Neuronal stem cell (in vitro differentiated cells): ENCODE measurements at regions not wholly inside any gene's neighbourhood (a gene's known extent, or its start where the extent isn't known, plus 50 kb on each side); places are given as distances from the start of the nearest gene placed in this dataset.

ENCODE experiments used
- DNase-seq: peaks from one replicate; pipeline ENCODE4 v3.0.0-alpha.2; 2013; ENCODE audit warnings: low spot score
- H2AFZ ChIP-seq: one replicate; pipeline ENCODE4 v1.6.1; 2013; ENCODE audit warnings: mild to moderate bottlenecking, low read length, inconsistent platforms
- H2AK5ac ChIP-seq: 2 replicates; pipeline ENCODE4 v1.6.1; 2013; ENCODE audit warnings: low read depth, mild to moderate bottlenecking, inconsistent platforms, low read length, moderate library complexity, mixed read lengths
- H2BK120ac ChIP-seq: 2 replicates; pipeline ENCODE4 v1.6.1; 2013; ENCODE audit warnings: low read depth, mild to moderate bottlenecking, inconsistent platforms, low read length, moderate library complexity, mixed read lengths
- H2BK12ac ChIP-seq: one replicate; pipeline ENCODE4 v1.6.1; 2013; ENCODE audit warnings: low read length, inconsistent platforms
- H2BK15ac ChIP-seq: 2 replicates; pipeline ENCODE4 v1.6.1; 2013; ENCODE audit warnings: mild to moderate bottlenecking, low read length, inconsistent platforms, mixed read lengths
- H2BK5ac ChIP-seq: one replicate; pipeline ENCODE4 v1.6.1; 2013; ENCODE audit warnings: inconsistent platforms, mild to moderate bottlenecking, low read length, moderate library complexity
- H3K14ac ChIP-seq: one replicate; pipeline ENCODE4 v1.6.1; 2013; ENCODE audit warnings: low read length, inconsistent platforms
- H3K18ac ChIP-seq: 2 replicates; pipeline ENCODE4 v1.6.1; 2013; ENCODE audit warnings: low read length, inconsistent platforms
- H3K23ac ChIP-seq: 2 replicates; pipeline ENCODE4 v1.6.1; 2013; ENCODE audit warnings: low read depth, mild to moderate bottlenecking, mixed read lengths, low read length, inconsistent platforms; ENCODE audit not compliant: poor library complexity
- H3K27ac ChIP-seq: replicated peaks from 3 replicates; pipeline ENCODE4 v1.5.1; 2013; ENCODE audit warnings: low read length, inconsistent platforms
- H3K27me3 ChIP-seq, 3 experiments: 2 replicates each; pipeline ENCODE4 v1.6.1; 2013; ENCODE audit warnings: low read length in 3 of 3, mild to moderate bottlenecking in 2 of 3, inconsistent platforms in 1 of 3, low read depth in 1 of 3, mixed read lengths in 1 of 3, moderate library complexity in 1 of 3; ENCODE audit not compliant: control insufficient read depth in 3 of 3, insufficient read depth in 3 of 3
- H3K36me3 ChIP-seq, 2 donors: replicated peaks in 1 of 2; 2 replicates each; pipeline ENCODE4 v1.6.1; 2013; ENCODE audit warnings: low read length in 2 of 2; ENCODE audit not compliant: control insufficient read depth in 2 of 2, insufficient read depth in 2 of 2
- H3K4ac ChIP-seq: 2 replicates; pipeline ENCODE4 v1.6.1; 2013; ENCODE audit warnings: inconsistent platforms, mild to moderate bottlenecking, low read length, moderate library complexity
- H3K4me1 ChIP-seq, 2 donors: 1 replicate in 1 of 2; 2 replicates in 1 of 2; pipeline ENCODE4 v1.6.1; 2013; ENCODE audit warnings: low read length in 2 of 2, low read depth in 1 of 2; ENCODE audit not compliant: control insufficient read depth in 2 of 2, insufficient read depth in 1 of 2
- H3K4me2 ChIP-seq: one replicate; pipeline ENCODE4 v1.6.1; 2013; ENCODE audit warnings: mild to moderate bottlenecking, low read length, inconsistent platforms; ENCODE audit not compliant: insufficient read depth, poor library complexity, severe bottlenecking
- H3K4me3 ChIP-seq, 2 donors: 2 replicates each; pipeline ENCODE4 v1.5.1; 2013; ENCODE audit warnings: low read length in 2 of 2, mild to moderate bottlenecking in 2 of 2, inconsistent platforms in 1 of 2, moderate library complexity in 1 of 2
- H3K79me1 ChIP-seq: one replicate; pipeline ENCODE4 v1.6.1; 2013; ENCODE audit warnings: low read depth, mild to moderate bottlenecking, inconsistent platforms, low read length, moderate library complexity
- H3K9ac ChIP-seq: one replicate; pipeline ENCODE4 v1.6.1; 2013; ENCODE audit warnings: mild to moderate bottlenecking, low read depth, low read length, inconsistent platforms; ENCODE audit not compliant: poor library complexity
- H3K9me3 ChIP-seq, 2 donors: replicated peaks in 1 of 2; 2 replicates each; pipeline versions ENCODE3 to v1.6.1; 2013; ENCODE audit warnings: low read length in 2 of 2, mild to moderate bottlenecking in 2 of 2, inconsistent platforms in 1 of 2, low read depth in 1 of 2, mixed read lengths in 1 of 2, moderate library complexity in 1 of 2; ENCODE audit not compliant: control insufficient read depth in 2 of 2, insufficient read depth in 1 of 2
- H4K8ac ChIP-seq: one replicate; pipeline ENCODE4 v1.6.1; 2013; ENCODE audit warnings: low read depth, mild to moderate bottlenecking, inconsistent platforms, low read length, moderate library complexity
- H4K91ac ChIP-seq: one replicate; pipeline ENCODE4 v1.6.1; 2013; ENCODE audit warnings: low read length, low read depth, mild to moderate bottlenecking, inconsistent platforms; ENCODE audit not compliant: poor library complexity
- WGBS, 2 donors: extraction: QIAGEN DNeasy Blood & Tissue Kit; methylation state at CpG; one replicate each; pipeline ENCODE4 v1.1.7; 2013; ENCODE audit warnings: missing lambda C conversion rate in 2 of 2, mixed read lengths in 1 of 2; ENCODE audit not compliant: insufficient read length in 2 of 2, insufficient replicate concordance in 1 of 2; ENCODE audit errors: extremely low coverage in 2 of 2; 5-methylcytosine and 5-hydroxymethylcytosine counted together

GRCh38 chr11:95557376-95557775 lies 232.2 kb downstream of the FAM76B start:
- Histone ChIP-seq H4K8ac (no peak overlapping the region), H3K79me1 (no peaks in the 10 kb centered on the region), H2AK5ac (no peak overlapping the region), H3K9me3 (no peaks in the 10 kb centered on the region), H2BK120ac (no peak overlapping the region), H3K4me2 (no peak overlapping the region), H3K4ac (no peak overlapping the region), H3K27me3 (peaks cover 0 to 16% (median 0%) of the 10 kb centered on the region in 3 experiments), H2BK15ac (no peak overlapping the region), H3K9ac (no peak overlapping the region), H3K23ac (no peak overlapping the region), H2AFZ (no peak overlapping the region), H3K36me3 (no peaks in the 10 kb centered on the region), H4K91ac (no peak overlapping the region), H2BK5ac (no peak overlapping the region), H3K18ac (no peak overlapping the region), H3K4me3 (no peak overlapping the region), H2BK12ac (no peak overlapping the region), H3K27ac (no peak overlapping the region), H3K4me1 (peaks cover 0 to 5% of the 10 kb centered on the region in 2 donors), H3K14ac (no peak overlapping the region)
- WGBS, 2 donors, result no CpG with 5 or more reads among the region's 1 CpG
- no peak for DNase-seq

- Histone ChIP-seq H2AK5ac (no peak overlapping the region), H2BK12ac (no peak overlapping the region), H3K4me2 (no peak overlapping the region), H2BK15ac (no peak overlapping the region), H3K4me3 (no peak overlapping the region), H4K8ac (no peak overlapping the region), H3K14ac (no peak overlapping the region), H3K9ac (no peak overlapping the region), H3K79me1 (no peaks in the 10 kb centered on the region), H4K91ac (no peak overlapping the region), H3K9me3 (no peaks in the 10 kb centered on the region), H3K36me3 (no peaks in the 10 kb centered on the region), H3K4ac (no peak overlapping the region), H3K23ac (no peak overlapping the region), H2AFZ (no peak overlapping the region), H3K18ac (no peak overlapping the region), H2BK5ac (no peak overlapping the region), H3K27ac (peak overlapping the region; percentile 83), H2BK120ac (no peak overlapping the region), H3K4me1 (peaks cover 0 to 5% of the 10 kb centered on the region in 2 donors), H3K27me3 (peaks cover 0 to 16% (median 0%) of the 10 kb centered on the region in 3 experiments)
- DNase-seq, result peak; percentile 42
- no CpG with 5 or more reads among the region's 5 CpGs for WGBS, 2 donors
These were observed 233.0 kb downstream of the FAM76B start for GRCh38 chr11:95556342-95557163.

GRCh38 chr11:95556011-95556341 lies 233.6 kb downstream of the FAM76B start:
- H2BK15ac ChIP-seq, result no peak overlapping the region
- H2BK5ac ChIP-seq, result no peak overlapping the region
- H2BK120ac ChIP-seq, result no peak overlapping the region
- H3K27ac ChIP-seq, result peak overlapping the region; percentile 83
- no peak overlapping the region for H2BK12ac ChIP-seq
- no peaks in the 10 kb centered on the region for H3K36me3 ChIP-seq
- no peak overlapping the region for H3K18ac ChIP-seq
- H3K14ac ChIP-seq, result no peak overlapping the region
- H3K4me1 ChIP-seq, result peaks cover 0 to 5% of the 10 kb centered on the region in 2 donors
- H3K23ac ChIP-seq, result no peak overlapping the region
- no peak overlapping the region for H3K4ac ChIP-seq
- DNase-seq, result no peak
- H3K27me3 ChIP-seq, result peaks cover 0 to 16% (median 0%) of the 10 kb centered on the region in 3 experiments
- H4K91ac ChIP-seq, result no peak overlapping the region
- no peak overlapping the region for H2AK5ac ChIP-seq
- H2AFZ ChIP-seq, result no peak overlapping the region
- H3K79me1 ChIP-seq, result no peaks in the 10 kb centered on the region
- H3K9ac ChIP-seq, result no peak overlapping the region
- H4K8ac ChIP-seq, result no peak overlapping the region
- peaks cover 0 to 4% of the 10 kb centered on the region in 2 donors for H3K9me3 ChIP-seq
- H3K4me2 ChIP-seq, result no peak overlapping the region
- H3K4me3 ChIP-seq, result no peak overlapping the region

- Histone ChIP-seq H3K4me2 (no peak overlapping the region), H2BK12ac (no peak overlapping the region), H2BK120ac (no peak overlapping the region), H3K4ac (no peak overlapping the region), H3K9me3 (peaks cover 0 to 4% of the 10 kb centered on the region in 2 donors), H3K36me3 (no peaks in the 10 kb centered on the region), H3K23ac (no peak overlapping the region), H4K91ac (no peak overlapping the region), H3K79me1 (no peaks in the 10 kb centered on the region), H3K4me1 (peaks cover 0 to 5% of the 10 kb centered on the region in 2 donors), H2AK5ac (no peak overlapping the region), H3K27me3 (peaks cover 0 to 10% (median 0%) of the 10 kb centered on the region in 3 experiments), H3K27ac (no peak overlapping the region), H3K4me3 (no peak overlapping the region), H3K14ac (no peak overlapping the region), H2BK5ac (no peak overlapping the region), H2BK15ac (no peak overlapping the region), H3K18ac (no peak overlapping the region), H2AFZ (no peak overlapping the region), H3K9ac (no peak overlapping the region), H4K8ac (no peak overlapping the region)
- WGBS, 2 donors, result no CpG with 5 or more reads among the region's 4 CpGs
- DNase-seq, result no peak
These were observed 234.7 kb downstream of the FAM76B start for GRCh38 chr11:95554911-95555310.
